GDM1 (cell line): ENCODE measurements at regions not wholly inside any gene's neighbourhood (a gene's known extent, or its start where the extent isn't known, plus 50 kb on each side); places are given as distances from the start of the nearest gene placed in this dataset.

Experiments used
- DNase-seq: peaks from one replicate; lab custom pipeline; 2025; lab: John Stamatoyannopoulos, UW

DNA sequence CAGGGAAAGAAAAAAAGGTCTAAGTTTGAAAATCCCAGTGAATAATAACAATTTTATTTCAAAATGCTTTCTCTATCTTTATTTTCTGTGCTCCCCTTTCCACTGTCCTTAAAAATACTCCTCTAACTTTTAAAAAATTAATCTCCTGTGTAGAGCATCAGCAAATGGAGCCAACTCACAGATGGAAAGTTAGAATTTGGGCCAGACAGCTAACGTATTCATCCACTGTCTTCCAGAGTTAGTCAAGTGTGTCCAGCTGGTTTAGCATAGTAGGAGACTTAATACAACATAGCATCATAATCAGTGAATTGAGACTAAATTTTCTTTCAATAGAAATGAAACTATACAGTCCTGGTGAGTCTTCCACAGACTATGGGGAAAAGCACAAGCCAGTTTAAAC, 419.0 kb upstream of the LRRC7 start:
- no peak for DNase-seq

DNA sequence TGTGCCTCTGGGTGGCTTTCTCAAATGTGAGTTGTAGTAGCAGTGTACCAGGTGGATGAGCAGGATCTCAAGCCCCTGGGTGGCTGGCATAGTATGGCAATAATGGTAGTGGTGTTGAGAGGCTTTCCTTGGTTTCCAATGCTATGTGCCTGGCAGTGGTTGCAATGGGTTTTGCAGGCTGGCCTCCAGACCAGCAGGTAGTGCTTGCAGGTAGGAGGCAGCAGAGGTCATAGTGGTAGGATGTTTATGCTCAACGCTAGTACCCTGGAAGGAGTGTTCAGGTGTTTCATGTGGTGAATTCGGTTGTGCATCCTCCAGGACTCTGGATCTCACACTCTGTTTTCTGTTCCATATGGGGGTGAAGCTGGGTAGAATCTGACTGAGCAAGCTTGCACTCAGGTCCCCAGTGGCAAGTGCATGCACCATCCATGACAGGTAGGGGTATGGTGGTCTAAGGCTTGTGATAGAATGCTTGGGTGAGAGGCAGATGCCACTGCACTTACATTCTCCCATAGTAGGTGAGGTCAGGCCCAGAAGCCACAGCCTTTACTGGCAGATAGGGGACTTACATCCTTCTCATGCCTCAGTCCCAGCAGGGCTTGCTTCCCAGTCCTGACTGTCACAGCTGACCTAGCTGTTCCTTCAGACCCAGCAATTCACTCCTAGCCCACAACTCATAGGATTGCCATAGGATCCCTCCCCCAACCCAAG, 410.5 kb upstream of the LRRC7 start:
- DNase-seq, result no peak

DNA sequence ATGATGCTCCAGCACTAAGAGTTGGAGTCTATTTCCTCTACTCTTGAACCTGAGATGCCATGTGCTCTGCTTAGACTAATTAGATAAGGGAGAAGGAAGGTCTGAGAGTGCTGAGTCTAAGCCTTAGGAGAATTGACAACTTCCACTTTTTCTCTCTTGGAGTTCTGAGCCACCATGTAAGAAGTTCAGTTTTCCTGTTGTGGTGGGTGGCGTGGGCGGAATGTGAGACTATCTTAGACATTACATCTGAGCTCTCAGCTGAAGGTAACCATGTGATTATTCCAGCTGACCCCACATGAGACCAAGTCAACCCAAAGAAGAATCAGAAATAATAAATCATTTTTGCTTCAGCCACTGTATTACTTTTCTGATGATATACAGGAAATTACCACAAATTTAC, 404.5 kb upstream of the LRRC7 start:
- no peak for DNase-seq

DNA sequence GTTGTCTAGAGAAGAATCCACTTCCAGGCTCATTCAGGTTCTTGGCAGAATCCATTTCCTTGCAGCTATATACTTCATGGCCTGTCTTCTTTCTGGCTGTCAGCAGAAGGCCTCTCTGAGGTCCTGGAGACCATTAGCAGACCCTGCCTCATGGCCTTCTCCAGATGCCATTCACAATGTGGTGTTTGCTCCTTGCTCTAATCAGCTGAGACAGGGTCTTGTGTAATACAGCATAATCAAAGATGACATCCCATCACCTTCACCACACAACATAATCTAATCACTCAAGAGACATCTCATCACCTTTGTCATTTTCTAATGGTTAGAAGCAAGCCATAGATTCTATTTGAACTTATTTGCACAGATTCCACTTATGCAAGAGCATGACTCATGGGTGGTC, 403.9 kb upstream of the LRRC7 start:
- DNase-seq, result no peak

DNA sequence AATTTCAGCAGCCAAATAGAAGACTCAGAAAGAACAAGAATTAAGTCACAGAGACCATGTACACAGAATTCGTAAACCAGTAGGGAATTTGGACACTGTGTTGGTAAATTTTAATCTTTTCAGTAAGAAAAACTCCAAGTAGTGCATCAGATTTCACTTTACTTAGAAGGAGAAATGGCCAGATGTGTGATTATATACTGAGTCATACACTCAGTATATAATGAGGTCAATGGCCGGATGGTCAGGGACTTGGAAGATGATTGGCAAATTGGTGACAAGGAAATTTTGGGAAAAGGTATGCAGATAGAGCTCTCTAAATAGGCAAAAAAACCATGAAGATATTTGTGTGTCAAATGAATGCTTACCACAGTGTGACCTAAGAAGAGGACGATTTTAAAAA, 399.8 kb upstream of the LRRC7 start:
- DNase-seq, result no peak

DNA sequence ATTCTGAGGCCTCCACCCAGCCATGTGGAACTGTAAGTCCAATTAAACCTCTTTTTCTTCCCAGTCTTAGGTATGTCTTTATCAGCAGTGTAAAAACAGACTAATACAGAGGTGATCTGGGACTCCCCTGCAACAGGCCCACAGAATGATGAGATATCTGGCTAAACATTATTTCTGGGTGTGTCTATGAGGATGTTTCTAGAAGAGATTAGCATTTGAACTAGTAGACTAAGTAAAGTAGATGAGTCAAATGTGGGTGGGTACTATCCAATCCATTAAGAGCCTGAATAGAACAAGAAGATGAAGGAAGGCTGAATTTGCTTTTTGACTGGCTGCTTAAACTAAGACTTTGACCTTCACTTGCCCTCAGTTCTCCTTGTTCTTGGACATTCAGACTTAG, 396.5 kb upstream of the LRRC7 start:
- no peak for DNase-seq

DNA sequence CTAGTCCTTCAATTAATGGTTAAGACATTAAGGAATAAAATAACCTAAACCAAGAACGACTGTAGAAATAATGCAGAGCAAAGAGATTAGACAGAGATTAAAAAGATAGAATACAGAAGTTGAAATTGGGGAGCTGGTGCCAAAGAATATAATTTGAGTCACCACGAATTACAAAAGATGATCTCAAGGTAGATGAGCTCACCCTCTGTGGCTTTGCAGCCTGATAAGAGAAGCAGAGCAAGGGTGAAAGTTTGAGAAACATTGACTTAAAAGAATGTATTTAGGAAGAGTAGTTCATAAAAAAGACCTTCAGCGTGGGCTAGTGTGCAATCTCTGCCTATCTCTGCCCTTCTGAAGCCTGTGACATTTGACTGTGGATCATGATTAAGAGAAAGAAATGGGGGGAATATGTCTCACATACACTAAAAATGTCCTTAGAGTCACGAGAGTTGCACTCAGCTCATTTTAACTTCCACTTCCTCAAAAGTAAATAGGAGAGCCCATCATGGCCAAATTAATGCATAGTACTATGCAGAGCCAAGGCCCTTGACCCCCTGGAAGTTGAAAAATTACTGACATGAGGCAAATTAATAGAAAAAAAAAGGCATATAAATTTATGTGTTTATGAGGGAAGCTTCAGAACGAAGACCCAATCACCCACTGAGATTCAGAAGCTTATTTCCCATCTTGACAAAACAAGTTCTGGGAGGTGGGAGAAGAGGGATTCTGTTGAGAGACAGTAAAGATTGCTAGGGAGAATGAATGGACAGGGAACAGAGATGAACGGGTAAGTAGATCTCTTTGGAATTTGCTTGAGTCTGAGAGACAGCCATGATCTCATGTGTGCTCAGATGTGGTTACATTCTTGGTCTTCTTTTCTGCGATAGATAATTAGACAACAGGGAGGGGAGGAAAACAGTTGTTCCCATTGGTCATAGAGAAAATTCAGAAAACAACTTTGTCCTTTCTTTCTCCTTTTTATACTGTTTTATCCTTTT, 395.4 kb upstream of the LRRC7 start:
- DNase-seq, result no peak

DNA sequence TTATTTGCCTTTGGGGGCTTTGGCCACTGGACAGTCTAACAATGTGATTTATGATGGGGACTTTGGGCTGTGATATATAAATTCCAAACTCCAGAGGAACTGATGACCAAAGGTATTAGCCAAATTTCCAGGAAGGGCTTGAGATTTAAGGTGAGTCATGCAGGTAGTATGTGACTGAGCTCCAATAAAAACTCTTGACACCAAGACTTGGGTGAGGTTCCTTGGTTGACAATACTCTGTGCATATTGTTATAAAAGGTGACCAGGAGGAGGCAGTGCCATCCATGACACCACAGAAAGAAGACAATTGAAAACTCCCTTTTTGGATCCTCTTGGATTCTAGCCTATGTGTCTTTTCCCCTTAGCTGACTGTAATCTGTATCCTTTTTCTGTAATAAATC, 392.7 kb upstream of the LRRC7 start:
- DNase-seq, result no peak

DNA sequence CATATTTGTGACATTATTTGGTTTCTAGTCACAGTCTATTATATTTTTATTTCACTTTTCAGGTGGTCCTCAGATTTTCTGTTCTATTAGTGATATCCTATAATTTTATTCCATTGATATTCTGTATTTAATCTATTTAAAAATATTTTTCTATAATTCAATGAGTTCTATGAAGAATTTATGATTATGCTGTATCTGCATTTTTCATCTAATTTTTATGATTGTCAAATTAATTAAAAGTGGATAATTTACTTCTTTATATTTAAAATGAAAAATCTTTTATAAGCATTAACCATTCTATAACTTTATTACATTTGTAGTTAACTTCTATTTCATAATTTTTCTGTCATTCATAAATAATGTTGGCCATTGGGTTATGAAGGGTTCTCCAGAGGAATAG, 387.4 kb upstream of the LRRC7 start:
- no peak for DNase-seq

DNA sequence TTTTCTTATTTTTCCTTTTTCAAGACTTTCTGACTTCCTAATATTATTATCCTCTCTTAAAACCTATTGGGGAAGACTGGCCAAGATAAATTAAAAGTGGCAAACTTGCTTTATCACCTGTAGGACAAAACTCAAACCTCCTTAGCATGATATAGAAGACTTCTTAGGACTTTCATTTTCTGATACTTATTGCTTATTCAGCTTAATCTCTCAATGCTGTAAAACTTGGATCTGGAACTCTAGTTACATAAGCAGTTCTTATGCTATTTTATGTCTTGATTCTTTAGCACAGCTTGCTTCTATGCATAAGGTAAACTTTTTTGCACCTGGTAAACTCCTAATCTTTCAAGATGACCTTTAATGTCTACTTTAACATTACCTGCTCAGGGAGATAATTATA, 382.3 kb upstream of the LRRC7 start:
- no peak for DNase-seq

DNA sequence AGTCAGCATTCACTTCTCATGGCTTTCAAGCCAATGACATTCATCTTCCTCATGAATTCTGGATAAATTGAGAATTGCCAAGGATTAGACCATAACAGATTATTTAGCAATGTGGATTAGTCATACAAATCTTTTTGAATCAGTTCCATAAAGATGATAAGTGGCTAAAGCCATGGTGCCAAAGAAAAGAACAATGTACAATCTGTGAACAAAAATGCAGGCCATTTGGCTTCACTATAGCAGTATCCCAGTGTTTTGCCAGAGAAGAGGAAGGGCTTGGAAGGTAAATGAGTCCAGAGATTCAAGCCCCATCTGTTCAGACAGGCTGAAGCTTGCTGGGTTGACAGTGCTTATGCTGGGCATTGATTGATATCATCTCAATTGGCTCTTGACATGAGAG, 376.4 kb upstream of the LRRC7 start:
- no peak for DNase-seq

DNA sequence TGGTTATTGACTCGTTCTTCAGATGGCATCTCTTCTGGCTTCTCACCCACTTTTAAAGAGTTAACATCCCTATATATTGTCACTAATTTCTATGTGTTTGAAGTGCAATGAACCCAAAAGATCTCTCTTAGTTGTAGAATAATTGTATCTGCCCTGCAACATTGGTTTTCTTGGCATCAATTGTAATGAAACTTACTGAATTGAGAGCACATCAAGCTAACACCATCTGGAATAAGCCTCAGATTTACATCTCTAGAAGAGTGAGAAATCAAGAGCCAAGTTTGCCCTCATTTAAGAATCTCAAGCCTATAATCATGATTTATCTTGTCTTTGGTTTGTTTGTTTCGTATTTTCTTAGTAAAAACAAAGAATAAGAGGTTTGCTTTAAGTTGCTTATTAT, 372.6 kb upstream of the LRRC7 start:
- no peak for DNase-seq

DNA sequence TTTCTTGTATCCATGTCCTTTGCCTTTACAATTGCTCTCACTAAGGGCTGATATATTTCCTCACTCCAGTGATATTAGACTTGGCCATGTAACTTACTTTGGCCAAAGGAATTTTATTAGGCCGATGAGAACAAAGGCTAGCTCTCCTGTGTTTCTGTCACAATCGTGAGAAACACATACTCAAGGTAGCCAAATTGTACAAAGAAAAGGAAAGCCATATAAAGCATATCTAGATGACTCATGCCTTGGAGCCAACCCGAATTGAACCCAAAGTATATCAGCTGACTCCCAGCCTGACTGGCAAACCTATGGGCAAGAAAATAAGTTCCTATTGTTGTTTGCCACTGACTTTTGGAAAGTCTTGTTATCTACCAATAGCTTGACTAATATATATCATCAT, 371.7 kb upstream of the LRRC7 start:
- DNase-seq, result no peak

DNA sequence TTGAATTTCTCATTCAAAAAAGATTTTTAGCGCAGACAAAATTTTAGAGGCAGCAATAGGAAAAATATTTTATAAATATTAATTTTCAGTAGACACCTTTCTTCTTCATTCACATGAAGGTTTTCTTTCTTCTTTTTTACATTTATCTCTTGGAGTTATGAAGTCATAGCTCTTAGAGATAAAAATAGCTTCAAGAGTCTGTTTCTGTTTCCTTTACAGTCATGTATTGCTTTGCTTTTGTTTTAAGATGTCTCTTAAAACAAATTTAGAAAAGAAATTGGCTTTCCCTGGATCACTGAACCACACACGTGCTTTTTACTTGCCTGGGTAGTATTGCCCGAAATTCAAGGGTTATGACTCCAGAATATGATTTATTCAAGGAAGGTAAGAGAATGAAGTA, 369.9 kb upstream of the LRRC7 start:
- DNase-seq, result no peak

DNA sequence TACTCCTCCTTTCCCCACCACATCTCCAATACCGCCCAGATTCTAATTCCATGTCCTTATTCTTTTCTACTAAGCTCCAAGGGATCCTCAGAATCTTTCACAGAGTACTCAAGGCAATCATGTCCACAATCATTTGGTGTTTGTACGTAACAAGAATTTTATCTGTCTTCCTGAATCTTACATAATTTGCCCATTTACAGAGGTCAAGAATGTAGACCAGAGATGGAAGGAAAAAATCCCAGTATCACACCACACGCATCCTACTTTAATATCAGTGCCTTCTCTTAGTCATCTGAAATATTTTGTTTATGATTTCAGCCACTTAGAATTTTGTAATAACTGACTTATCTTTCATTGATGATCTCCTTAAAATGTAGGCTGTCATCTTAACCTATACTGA, 366.0 kb upstream of the LRRC7 start:
- DNase-seq, result no peak

DNA sequence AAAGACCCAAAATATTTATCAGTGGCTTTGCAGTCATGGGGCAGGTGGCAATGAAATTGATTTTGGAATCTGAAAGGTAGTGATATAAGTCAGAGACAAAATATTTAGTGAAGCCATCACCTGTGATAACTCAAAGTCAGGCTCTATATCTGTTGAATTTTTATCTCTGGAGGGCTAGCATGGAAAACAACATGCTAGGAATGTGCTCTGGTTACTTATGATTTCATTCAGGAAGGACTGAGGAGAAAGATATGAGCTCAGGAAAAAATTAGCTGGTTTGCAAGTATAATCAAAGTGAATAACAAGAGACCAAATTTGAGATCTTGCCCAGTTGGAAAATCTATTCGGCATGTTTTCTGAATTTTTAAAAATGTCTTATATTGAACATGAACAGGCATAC, 364.6 kb upstream of the LRRC7 start:
- DNase-seq, result no peak

DNA sequence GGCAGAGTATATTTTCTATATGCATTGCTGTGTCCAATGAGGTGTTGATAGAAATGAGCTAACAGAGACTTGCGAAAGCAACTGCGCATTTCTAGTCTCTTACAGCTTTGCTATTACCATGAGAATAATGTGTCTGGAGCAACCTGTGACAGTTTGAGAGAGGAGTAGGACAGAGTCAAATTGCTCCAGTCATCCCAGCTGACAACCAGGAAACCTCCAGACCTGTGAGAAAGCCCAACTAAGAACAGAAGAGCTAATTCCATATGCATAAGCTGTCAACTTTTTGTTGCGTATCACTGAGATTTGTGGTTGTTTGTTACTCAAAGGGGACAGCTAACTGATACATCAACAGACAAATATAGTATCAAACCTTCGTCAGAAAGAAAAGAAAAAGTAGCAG, 354.1 kb upstream of the LRRC7 start:
- DNase-seq, result no peak

DNA sequence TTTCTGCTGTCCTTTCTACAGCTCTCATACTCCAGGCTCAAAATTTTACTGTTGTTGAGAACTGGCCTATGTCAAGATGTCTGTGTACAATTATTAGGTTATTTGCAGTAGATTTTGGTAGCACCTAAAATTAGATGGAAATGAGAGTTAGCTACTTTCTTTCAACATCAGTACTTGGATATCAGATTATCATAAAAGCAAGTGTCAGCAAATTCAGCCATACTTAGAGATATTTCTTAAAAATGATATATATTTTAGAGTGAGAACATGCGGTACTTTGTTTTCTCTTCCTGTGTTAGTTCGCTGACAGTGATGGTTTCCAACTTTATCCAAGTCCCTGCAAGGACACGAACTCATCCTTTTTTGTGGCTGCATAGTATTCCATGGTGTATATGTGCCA, 351.8 kb upstream of the LRRC7 start:
- no peak for DNase-seq

DNA sequence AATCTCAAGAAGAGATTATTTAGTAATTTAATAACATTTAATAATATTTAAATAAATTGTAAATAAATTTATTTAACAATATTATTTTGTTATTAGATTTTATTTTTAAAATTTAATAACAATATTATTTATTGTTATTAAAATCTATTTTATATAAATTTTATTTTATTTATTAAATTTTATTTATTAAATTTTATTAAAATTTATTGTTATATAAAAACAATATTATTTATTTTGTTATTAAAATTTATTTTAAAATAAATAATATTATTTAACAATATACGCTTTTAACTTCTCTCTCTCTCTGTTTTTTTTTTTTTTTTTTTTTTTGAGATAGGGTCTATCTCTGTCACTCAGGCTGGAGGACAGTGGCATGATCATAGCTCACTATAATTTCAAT, 347.1 kb upstream of the LRRC7 start:
- DNase-seq, result no peak

DNA sequence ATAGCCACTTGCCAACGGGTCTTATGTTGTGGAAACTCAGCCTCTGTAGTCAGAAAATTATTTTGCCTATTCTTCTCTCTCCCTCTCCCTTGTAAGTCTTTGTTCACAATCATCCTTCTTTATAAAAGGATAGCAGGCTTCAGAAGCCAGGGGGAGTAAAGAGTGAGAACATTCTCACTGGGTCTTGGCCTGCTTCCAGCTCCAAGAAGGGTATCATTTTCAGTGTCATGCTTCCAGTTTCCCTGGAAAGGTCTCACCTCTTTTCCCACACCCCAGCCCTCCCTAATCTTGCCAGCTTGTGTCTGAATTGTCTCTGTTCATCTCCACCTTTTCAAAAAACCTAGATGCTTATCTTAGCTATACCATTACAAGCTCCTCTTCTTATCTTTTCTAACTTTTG, 346.2 kb upstream of the LRRC7 start:
- DNase-seq, result no peak

DNA sequence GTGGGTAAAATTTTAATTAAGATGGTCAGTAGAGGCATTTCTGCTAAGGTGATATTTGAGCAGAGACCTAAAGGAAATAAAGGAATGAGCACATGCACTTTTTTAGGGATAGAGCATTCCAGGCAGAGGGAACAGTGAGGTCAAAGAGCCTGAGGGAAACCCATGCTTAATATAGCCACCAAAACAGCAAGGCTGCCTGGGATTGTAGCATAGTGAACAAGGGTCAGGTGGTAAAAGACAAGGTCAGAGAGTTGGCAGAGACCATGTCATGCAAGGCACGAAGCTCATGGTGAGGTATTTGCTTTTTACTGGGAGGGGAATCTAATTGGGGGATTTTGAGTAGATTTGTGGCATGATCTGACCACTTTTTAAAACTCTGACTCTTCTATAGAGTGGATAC, 344.6 kb upstream of the LRRC7 start:
- no peak for DNase-seq

DNA sequence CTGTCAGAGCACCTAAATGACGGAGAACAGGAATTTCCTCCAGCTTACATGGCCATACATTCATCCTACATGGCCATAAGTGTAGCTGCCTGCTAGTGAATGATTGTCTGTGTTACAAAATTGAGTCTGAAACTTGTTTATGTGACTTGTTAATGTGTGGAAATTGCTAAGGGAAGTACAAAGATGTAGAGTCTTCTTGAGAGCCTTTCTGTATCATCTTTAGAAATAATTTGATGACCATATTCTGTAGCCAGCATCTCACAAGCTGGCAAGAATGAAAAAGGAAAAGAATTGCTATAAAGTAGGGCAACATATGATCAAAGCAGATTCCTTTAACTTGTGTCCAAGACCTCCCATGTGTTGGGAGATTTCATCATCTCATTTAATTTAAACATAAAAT, 339.2 kb upstream of the LRRC7 start:
- no peak for DNase-seq

DNA sequence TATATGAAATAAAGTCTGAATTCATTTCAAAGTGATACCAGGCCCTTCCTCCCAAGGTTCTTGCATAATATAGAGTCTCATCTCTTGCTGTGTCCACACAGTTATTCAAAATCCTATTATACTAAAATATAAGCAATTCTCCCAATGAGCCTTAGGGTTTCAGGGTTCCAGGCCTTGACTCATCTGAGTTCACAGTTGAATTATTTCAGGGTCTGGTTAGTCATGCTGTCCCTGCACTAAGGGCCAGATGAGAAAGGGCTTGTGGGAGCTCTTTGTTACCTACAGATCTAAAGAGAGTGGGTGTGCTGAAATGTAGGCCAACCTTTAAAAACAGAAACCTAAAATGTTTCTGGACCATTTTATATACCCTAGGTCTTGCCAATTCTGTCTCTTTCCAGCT, 337.5 kb upstream of the LRRC7 start:
- no peak for DNase-seq

DNA sequence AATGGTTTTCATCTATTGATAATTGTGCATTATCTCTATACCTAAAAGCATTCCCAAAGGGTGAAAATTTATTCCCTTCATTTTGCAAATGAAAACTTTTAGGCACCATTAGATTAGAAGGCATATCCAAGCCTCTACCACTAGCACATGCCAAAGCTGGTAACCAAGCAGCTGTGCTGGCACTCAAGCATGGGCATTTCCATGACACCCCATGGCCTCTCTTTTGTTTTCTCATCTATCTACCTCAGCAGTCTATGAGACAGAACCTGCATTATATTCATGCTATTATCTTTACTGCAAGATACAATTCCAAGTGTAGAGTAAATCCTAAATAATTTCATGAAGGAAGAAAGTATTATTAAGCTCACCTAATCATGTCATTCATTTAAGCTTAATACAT, 334.3 kb upstream of the LRRC7 start:
- DNase-seq, result no peak
